GM10248 (cell line): ENCODE measurements at regions not wholly inside any gene's neighbourhood (a gene's known extent, or its start where the extent isn't known, plus 50 kb on each side); places are given as distances from the start of the nearest gene placed in this dataset.
"Not testable (repeated sequence)": the region's sequence is repeated elsewhere in the genome, so short reads cannot be mapped to it uniquely, and the experiment has no call there.

Source experiments
- CTCF ChIA-PET: fragments of 300-600 bp; sonication (Branson Sonifier 250); formaldehyde crosslinking; extraction: SDS; loops from one replicate; lab custom pipeline; 2021; ENCODE audit warnings: antibody characterized with exemption; lab: Yijun Ruan, JAX
- POLR2A ChIA-PET: fragments of 350-650 bp; sonication (Branson Sonifier 250); formaldehyde crosslinking; extraction: SDS; loops from one replicate; lab custom pipeline; 2020; ENCODE audit warnings: antibody characterized with exemption; lab: Yijun Ruan, JAX
- DNase-seq: peaks from one replicate; pipeline ENCODE4 v3.0.0; 2012; ENCODE audit errors: extremely low spot score
- CTCF ChIP-seq: IDR thresholded peaks from 2 replicates; pipeline ENCODE4 v1.5.1; 2012; ENCODE audit warnings: mild to moderate bottlenecking, low read depth; ENCODE audit errors: extremely low read depth, missing control alignments, control extremely low read depth

- CTCF ChIA-PET: interaction anchor here (0.6 to 1.6 kb wide), 3 partner anchors 9 to 38 kb away, joined by 3 read pairs; no protein-coding TSS in a partner anchor
- no peak for DNase-seq
- TF ChIP-seq CTCF: no peak
- POLR2A ChIA-PET: no interaction called here
Measured at GRCh38 chr6:105676857-105677256, 274.0 kb upstream of the PREP start.

GRCh38 chr6:105675715-105676397, 273.0 kb upstream of the PREP start:
- ChIA-PET POLR2A (no interaction called here), CTCF (interaction anchor here (0.7 to 1.6 kb wide), 2 partner anchors 8 to 51 kb away, joined by 3 read pairs; no protein-coding TSS in a partner anchor)
- peak; percentile 16 for DNase-seq
- TF ChIP-seq CTCF: no peak

- CTCF ChIA-PET: interaction anchor here (1.0 to 2.1 kb wide), 3 partner anchors 60 to 99 kb away, joined by 3 to 4 read pairs (median 3); no protein-coding TSS in a partner anchor
- DNase-seq, POLR2A ChIA-PET: not testable (repeated sequence)
Measured at GRCh38 chr6:105672856-105673538, 270.1 kb upstream of the PREP start.

GRCh38 chr6:105669232-105669631, 266.4 kb upstream of the PREP start:
- CTCF ChIA-PET: interaction anchor here (1.5 kb wide), 1 partner anchor 12 kb away, joined by 4 read pairs; no protein-coding TSS in a partner anchor
- no peak for DNase-seq
- TF ChIP-seq CTCF: no peak
- POLR2A ChIA-PET: no interaction called here

- no peak for TF ChIP-seq CTCF
- POLR2A ChIA-PET: no interaction called here
- no peak for DNase-seq
- CTCF ChIA-PET: no interaction called here
Measured at GRCh38 chr6:105667056-105667455, 264.2 kb upstream of the PREP start.

- DNase-seq: no peak
- TF ChIP-seq CTCF: no peak
- ChIA-PET CTCF (interaction anchor here (1.5 to 1.7 kb wide), 3 partner anchors 12 to 44 kb away, joined by 3 to 7 read pairs (median 3); no protein-coding TSS in a partner anchor), POLR2A (no interaction called here)
Measured at GRCh38 chr6:105664931-105665330, 262.0 kb upstream of the PREP start.

- DNase-seq: no peak
- CTCF ChIA-PET: interaction anchor here (1.7 to 2.1 kb wide), 2 partner anchors 69 to 220 kb away, joined by 3 to 4 read pairs; no protein-coding TSS in a partner anchor
- TF ChIP-seq CTCF: no peak
- POLR2A ChIA-PET: no interaction called here
Measured at GRCh38 chr6:105651969-105652368, 249.1 kb upstream of the PREP start.
